MM.1S (cell line): ENCODE measurements at regions not wholly inside any gene's neighbourhood (a gene's known extent, or its start where the extent isn't known, plus 50 kb on each side); places are given as distances from the start of the nearest gene placed in this dataset.

Experiments used
- DNase-seq: peaks from one replicate; pipeline ENCODE4 v3.0.0-alpha.2; 2015
- H2AFZ ChIP-seq: fragments of 300-600 bp; sonication (generic); 2 replicates; pipeline ENCODE4 v1.6.0; 2016; ENCODE audit warnings: antibody characterized with exemption, low read length
- H3F3A ChIP-seq: fragments of 300-600 bp; sonication (generic); 2 replicates; pipeline ENCODE4 v1.6.1; 2016; ENCODE audit warnings: mild to moderate bottlenecking, antibody characterized with exemption, low read length, moderate library complexity, mixed read lengths; ENCODE audit not compliant: insufficient read depth
- H3K27ac ChIP-seq: fragments of 300-600 bp; sonication (generic); 2 replicates; pipeline ENCODE4 v1.5.1; 2016; ENCODE audit warnings: mild to moderate bottlenecking, low read length
- H3K27me3 ChIP-seq: fragments of 300-600 bp; sonication (generic); replicated peaks from 2 replicates; pipeline ENCODE4 v1.6.0; 2016; ENCODE audit warnings: low read length; ENCODE audit not compliant: insufficient read depth
- H3K36me3 ChIP-seq: fragments of 300-600 bp; sonication (generic); replicated peaks from 2 replicates; pipeline ENCODE4 v1.6.1; 2016; ENCODE audit warnings: mild to moderate bottlenecking, low read length, mixed read lengths; ENCODE audit not compliant: insufficient read depth
- H3K4me1 ChIP-seq: fragments of 300-600 bp; sonication (generic); 2 replicates; pipeline ENCODE4 v1.6.1; 2016; ENCODE audit warnings: low read length, mixed read lengths
- H3K4me2 ChIP-seq: fragments of 300-600 bp; sonication (generic); 2 replicates; pipeline ENCODE4 v1.6.0; 2016; ENCODE audit warnings: low read depth, low read length
- H3K4me3 ChIP-seq: fragments of 300-600 bp; sonication (generic); 2 replicates; pipeline ENCODE4 v1.5.1; 2016; ENCODE audit warnings: low read length, mixed read lengths
- H3K79me2 ChIP-seq: fragments of 300-600 bp; sonication (generic); 2 replicates; pipeline ENCODE4 v1.6.1; 2016; ENCODE audit warnings: mixed run types, low read length, mixed read lengths
- H3K9ac ChIP-seq: fragments of 300-600 bp; sonication (generic); 2 replicates; pipeline ENCODE4 v1.6.1; 2016; ENCODE audit warnings: low read length, mixed read lengths
- H3K9me2 ChIP-seq: fragments of 300-600 bp; sonication (generic); replicated peaks from 2 replicates; pipeline ENCODE4 v1.6.1; 2016; ENCODE audit warnings: mild to moderate bottlenecking, low read length, mixed read lengths; ENCODE audit not compliant: insufficient read depth
- H3K9me3 ChIP-seq: fragments of 300-600 bp; sonication (generic); replicated peaks from 2 replicates; pipeline ENCODE4 v1.6.1; 2016; ENCODE audit warnings: mild to moderate bottlenecking, low read length, mixed read lengths; ENCODE audit not compliant: insufficient read depth
- H4K20me1 ChIP-seq: fragments of 300-600 bp; sonication (generic); 2 replicates; pipeline ENCODE4 v1.6.1; 2016; ENCODE audit warnings: mild to moderate bottlenecking, low read length, moderate library complexity, mixed read lengths; ENCODE audit not compliant: insufficient read depth
- EZH2 ChIP-seq: fragments of 300-600 bp; sonication (generic); optimal IDR thresholded peaks from 2 replicates; pipeline ENCODE3; 2017; ENCODE audit warnings: low read depth, mild to moderate bottlenecking, antibody characterized with exemption, low read length, mixed read lengths
- EZH2phosphoT487 ChIP-seq: fragments of 300-600 bp; sonication (generic); IDR thresholded peaks from 2 replicates; pipeline ENCODE4 v1.6.1; 2018; ENCODE audit warnings: antibody characterized with exemption, low read length
- TF ChIP-seq, protein P1 (sequence below): fragments of 300-600 bp; sonication (generic); IDR thresholded peaks from 2 replicates; pipeline ENCODE4 v1.5.1; 2016; ENCODE audit warnings: antibody characterized with exemption, low read length, mixed read lengths

DNA sequence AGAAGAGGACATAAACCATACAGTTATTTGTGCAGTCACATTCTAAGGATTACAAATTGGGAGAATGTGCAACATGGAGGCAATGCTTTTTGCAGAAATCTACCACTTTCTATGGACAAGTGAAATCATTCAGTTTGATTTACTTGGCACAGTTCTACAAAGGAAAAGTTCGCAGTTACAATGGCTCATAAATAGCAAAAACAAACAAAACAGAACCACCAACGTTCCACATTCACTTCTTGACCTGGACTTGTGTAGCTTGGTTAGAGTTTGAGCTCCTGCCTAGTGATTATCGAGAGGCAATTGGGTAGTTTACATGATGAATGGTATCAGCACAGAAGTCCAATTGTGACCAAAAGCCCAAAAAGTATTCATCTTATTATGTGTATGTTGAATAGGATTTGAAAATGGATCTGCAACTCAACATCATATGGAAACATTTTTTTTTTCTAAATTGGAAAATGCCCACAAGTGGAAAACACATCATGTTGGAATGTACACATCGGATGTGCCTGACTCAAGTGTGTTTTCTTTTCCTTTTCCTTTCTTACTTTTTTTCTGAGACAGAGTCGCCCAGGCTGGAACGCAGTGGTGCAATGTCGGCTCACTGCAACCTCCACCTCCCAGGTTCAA lies 123.8 kb downstream of the LUZP4 start:
- no peaks in the 10 kb centered on the region for H3K9me2 ChIP-seq
- no peaks in the 10 kb centered on the region for H4K20me1 ChIP-seq
- DNase-seq = no peak
- no peak overlapping the region for H2AFZ ChIP-seq
- H3K9me3 ChIP-seq = no peaks in the 10 kb centered on the region
- no peaks in the 10 kb centered on the region for H3K4me1 ChIP-seq
- no peak overlapping the region for H3K4me2 ChIP-seq
- TF ChIP-seq EZH2 (no peak), EZH2phosphoT487 (no peak)
- TF ChIP-seq, protein P1, sequence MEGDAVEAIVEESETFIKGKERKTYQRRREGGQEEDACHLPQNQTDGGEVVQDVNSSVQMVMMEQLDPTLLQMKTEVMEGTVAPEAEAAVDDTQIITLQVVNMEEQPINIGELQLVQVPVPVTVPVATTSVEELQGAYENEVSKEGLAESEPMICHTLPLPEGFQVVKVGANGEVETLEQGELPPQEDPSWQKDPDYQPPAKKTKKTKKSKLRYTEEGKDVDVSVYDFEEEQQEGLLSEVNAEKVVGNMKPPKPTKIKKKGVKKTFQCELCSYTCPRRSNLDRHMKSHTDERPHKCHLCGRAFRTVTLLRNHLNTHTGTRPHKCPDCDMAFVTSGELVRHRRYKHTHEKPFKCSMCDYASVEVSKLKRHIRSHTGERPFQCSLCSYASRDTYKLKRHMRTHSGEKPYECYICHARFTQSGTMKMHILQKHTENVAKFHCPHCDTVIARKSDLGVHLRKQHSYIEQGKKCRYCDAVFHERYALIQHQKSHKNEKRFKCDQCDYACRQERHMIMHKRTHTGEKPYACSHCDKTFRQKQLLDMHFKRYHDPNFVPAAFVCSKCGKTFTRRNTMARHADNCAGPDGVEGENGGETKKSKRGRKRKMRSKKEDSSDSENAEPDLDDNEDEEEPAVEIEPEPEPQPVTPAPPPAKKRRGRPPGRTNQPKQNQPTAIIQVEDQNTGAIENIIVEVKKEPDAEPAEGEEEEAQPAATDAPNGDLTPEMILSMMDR = no peak
- H3K27ac ChIP-seq = no peak overlapping the region
- no peaks in the 10 kb centered on the region for H3K27me3 ChIP-seq
- no peaks in the 10 kb centered on the region for H3F3A ChIP-seq
- no peaks in the 10 kb centered on the region for H3K79me2 ChIP-seq
- no peak overlapping the region for H3K9ac ChIP-seq
- H3K36me3 ChIP-seq = no peaks in the 10 kb centered on the region
- H3K4me3 ChIP-seq = no peak overlapping the region

DNA sequence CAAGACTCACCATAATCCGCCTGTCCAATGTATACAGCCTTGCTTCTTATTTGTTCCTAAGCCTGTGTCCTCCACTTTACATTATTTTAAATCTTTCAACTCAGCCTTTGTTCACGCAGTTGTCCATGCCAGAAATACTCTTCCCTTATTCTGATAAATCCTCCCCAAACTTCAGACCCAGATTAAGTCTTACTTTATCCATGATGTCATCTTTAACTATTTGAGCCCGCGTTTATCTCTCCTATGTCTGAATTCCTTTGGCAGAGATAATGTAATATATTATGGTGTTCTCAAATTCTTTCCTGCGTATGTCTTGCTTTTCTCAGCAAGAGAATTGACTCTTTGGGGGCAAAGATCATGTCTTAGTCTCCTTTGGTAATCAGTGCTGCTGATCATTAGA lies 129.6 kb downstream of the LUZP4 start:
- DNase-seq = no peak
- TF ChIP-seq, protein P1 = no peak
- TF ChIP-seq EZH2 (no peak), EZH2phosphoT487 (no peak)
- no peaks in the 10 kb centered on the region for H3K9me3 ChIP-seq
- H3K9ac ChIP-seq = no peak overlapping the region
- no peak overlapping the region for H2AFZ ChIP-seq
- H3F3A ChIP-seq = no peaks in the 10 kb centered on the region
- H3K9me2 ChIP-seq = no peaks in the 10 kb centered on the region
- H3K79me2 ChIP-seq = no peaks in the 10 kb centered on the region
- no peak overlapping the region for H3K27ac ChIP-seq
- no peaks in the 10 kb centered on the region for H3K36me3 ChIP-seq
- H4K20me1 ChIP-seq = no peaks in the 10 kb centered on the region
- H3K27me3 ChIP-seq = no peaks in the 10 kb centered on the region
- H3K4me2 ChIP-seq = no peak overlapping the region
- no peaks in the 10 kb centered on the region for H3K4me1 ChIP-seq
- H3K4me3 ChIP-seq = no peak overlapping the region

DNA sequence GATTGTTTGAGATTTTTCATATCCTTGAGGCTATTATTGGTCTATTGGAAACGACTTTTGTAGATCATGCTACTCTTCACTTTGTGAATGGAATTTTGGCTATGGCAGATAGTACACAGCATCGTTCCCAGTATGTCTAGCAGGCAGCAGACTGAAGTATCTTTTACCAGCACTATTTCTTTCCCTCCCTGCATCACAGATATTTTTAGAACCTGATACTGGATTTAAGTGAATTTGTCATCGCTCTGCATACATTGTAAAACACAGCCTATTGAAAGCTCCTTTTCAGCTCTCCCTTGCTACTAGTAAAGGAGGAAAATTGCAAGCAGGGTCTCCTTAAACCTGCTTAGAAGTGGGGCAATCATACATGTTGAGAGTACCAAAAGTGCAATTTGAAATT lies 133.6 kb downstream of the LUZP4 start:
- H3K9me2 ChIP-seq = no peaks in the 10 kb centered on the region
- H3K36me3 ChIP-seq = no peaks in the 10 kb centered on the region
- no peak overlapping the region for H3K9ac ChIP-seq
- no peak overlapping the region for H3K4me3 ChIP-seq
- no peaks in the 10 kb centered on the region for H3K9me3 ChIP-seq
- TF ChIP-seq EZH2 (no peak), EZH2phosphoT487 (no peak)
- TF ChIP-seq, protein P1 = no peak
- H4K20me1 ChIP-seq = no peaks in the 10 kb centered on the region
- H3K79me2 ChIP-seq = no peaks in the 10 kb centered on the region
- no peaks in the 10 kb centered on the region for H3K27me3 ChIP-seq
- H3K4me2 ChIP-seq = no peak overlapping the region
- H3F3A ChIP-seq = no peaks in the 10 kb centered on the region
- H2AFZ ChIP-seq = no peak overlapping the region
- H3K4me1 ChIP-seq = no peaks in the 10 kb centered on the region
- H3K27ac ChIP-seq = no peak overlapping the region
- DNase-seq = no peak
